BJ (cell line): ENCODE measurements at regions not wholly inside any gene's neighbourhood (a gene's known extent, or its start where the extent isn't known, plus 50 kb on each side); places are given as distances from the start of the nearest gene placed in this dataset.

ENCODE experiments used
- CTCF ChIA-PET: fragments of 350-600 bp; formaldehyde crosslinking; extraction: SDS; loops from one replicate; lab custom pipeline; 2021; ENCODE audit warnings: antibody characterized with exemption, inconsistent platforms; lab: Yijun Ruan, JAX
- POLR2A ChIA-PET: fragments of 300-600 bp; sonication (Branson Sonifier 250); formaldehyde crosslinking; extraction: SDS; loops from one replicate; lab custom pipeline; 2021; ENCODE audit warnings: antibody characterized with exemption; lab: Charles Lee
- DNase-seq: peaks from one replicate; pipeline ENCODE4 v3.0.0-alpha.2; 2011; ENCODE audit warnings: low read depth
- H3K27me3 ChIP-seq: 2 replicates; pipeline ENCODE4 v1.6.0; 2011; ENCODE audit warnings: low read length; ENCODE audit not compliant: control insufficient read depth, insufficient read depth
- H3K36me3 ChIP-seq: 2 replicates; pipeline ENCODE4 v1.5.1; 2011; ENCODE audit warnings: low read length; ENCODE audit not compliant: control insufficient read depth, insufficient read depth
- H3K4me3 ChIP-seq: 2 replicates; pipeline ENCODE4 v1.5.1; 2011; ENCODE audit warnings: low read depth, mild to moderate bottlenecking, control low read depth, low read length
- CTCF ChIP-seq: IDR thresholded peaks from 2 replicates; pipeline ENCODE4 v1.5.1; 2011; ENCODE audit warnings: low read depth, mild to moderate bottlenecking, control low read depth, inconsistent platforms, low read length, moderate library complexity; ENCODE audit not compliant: insufficient read depth

GRCh38 chr2:105590780-105591660 lies 153.7 kb upstream of the NCK2 start:
- Histone ChIP-seq H3K36me3 (no peaks in the 10 kb centered on the region), H3K4me3 (no peak overlapping the region), H3K27me3 (no peaks in the 10 kb centered on the region)
- no peak for DNase-seq
- POLR2A ChIA-PET: no interaction called here
- no peak for TF ChIP-seq CTCF
- CTCF ChIA-PET: no interaction called here

GRCh38 chr2:105588581-105588980 lies 156.1 kb upstream of the NCK2 start:
- Histone ChIP-seq H3K36me3 (no peaks in the 10 kb centered on the region), H3K27me3 (no peaks in the 10 kb centered on the region), H3K4me3 (no peak overlapping the region)
- no peak for TF ChIP-seq CTCF
- DNase-seq: no peak
- POLR2A ChIA-PET: no interaction called here
- CTCF ChIA-PET: interaction anchor here (1.1 kb wide), 1 partner anchor 12 kb away, joined by 5 read pairs; no protein-coding TSS in a partner anchor

GRCh38 chr2:105587637-105588036 lies 157.1 kb upstream of the NCK2 start:
- POLR2A ChIA-PET: no interaction called here
- no peak for DNase-seq
- Histone ChIP-seq H3K36me3 (no peaks in the 10 kb centered on the region), H3K27me3 (no peaks in the 10 kb centered on the region), H3K4me3 (no peak overlapping the region)
- CTCF ChIA-PET: no interaction called here
- no peak for TF ChIP-seq CTCF

GRCh38 chr2:105584435-105585010 lies 160.2 kb upstream of the NCK2 start:
- Histone ChIP-seq H3K4me3 (no peak overlapping the region), H3K36me3 (no peaks in the 10 kb centered on the region), H3K27me3 (no peaks in the 10 kb centered on the region; the same call in 1 of the 2 replicates)
- CTCF ChIA-PET: interaction anchor here (1.9 kb wide), 1 partner anchor 8 kb away, joined by 5 read pairs; no protein-coding TSS in a partner anchor
- POLR2A ChIA-PET: no interaction called here
- no peak for TF ChIP-seq CTCF
- no peak for DNase-seq

GRCh38 chr2:105582952-105583660 lies 161.6 kb upstream of the NCK2 start:
- POLR2A ChIA-PET: no interaction called here
- H3K4me3 ChIP-seq: no peak overlapping the region
- TF ChIP-seq CTCF: no peak
- no peak for DNase-seq
- H3K36me3 ChIP-seq: no peaks in the 10 kb centered on the region
- H3K27me3 ChIP-seq: no peaks in the 10 kb centered on the region; the same call in 1 of the 2 replicates
- CTCF ChIA-PET: interaction anchor here (0.6 kb wide), 1 partner anchor 745 kb away, joined by 3 read pairs; no protein-coding TSS in a partner anchor
